Keratinocyte (primary cell): ENCODE measurements at regions not wholly inside any gene's neighbourhood (a gene's known extent, or its start where the extent isn't known, plus 50 kb on each side); places are given as distances from the start of the nearest gene placed in this dataset.

Experiments used
- DNase-seq: peaks from one replicate; pipeline ENCODE4 v3.0.0-alpha.2; 2011; ENCODE audit warnings: low read depth, missing footprints, low spot score
- FAIRE-seq: peaks from 2 replicates; lab custom pipeline; 2011; peaks lifted over from hg19 to GRCh38; lab: Jason Lieb, UNC
- H2AFZ ChIP-seq: 2 replicates; pipeline ENCODE4 v1.6.0; 2012; ENCODE audit warnings: low read length, control low read depth, inconsistent platforms; ENCODE audit not compliant: control insufficient read depth
- H3K27ac ChIP-seq: 2 replicates; pipeline ENCODE4 v1.5.1; 2011; ENCODE audit warnings: low read length; ENCODE audit not compliant: control insufficient read depth, insufficient read depth
- H3K27me3 ChIP-seq: 3 replicates; pipeline ENCODE4 v1.6.0; 2011; ENCODE audit warnings: low read length; ENCODE audit not compliant: control insufficient read depth, insufficient read depth; ENCODE audit errors: extremely low read depth
- H3K36me3 ChIP-seq, 2 experiments: 2 replicates in 1 of 2; 3 replicates in 1 of 2; pipeline ENCODE4 v1.5.1; 2011; ENCODE audit warnings: low read length in 2 of 2, mild to moderate bottlenecking in 1 of 2; ENCODE audit not compliant: control insufficient read depth in 2 of 2, insufficient read depth in 2 of 2; ENCODE audit errors: extremely low read depth in 1 of 2
- H3K4me1 ChIP-seq: 3 replicates; pipeline ENCODE4 v1.5.1; 2011; ENCODE audit warnings: low read length; ENCODE audit not compliant: control insufficient read depth, insufficient read depth; ENCODE audit errors: extremely low read depth
- H3K4me2 ChIP-seq: 3 replicates; pipeline ENCODE4 v1.6.0; 2011; ENCODE audit warnings: low read depth, low read length; ENCODE audit not compliant: control insufficient read depth, insufficient read depth; ENCODE audit errors: extremely low read depth
- H3K4me3 ChIP-seq, 3 experiments: fragments of 200-600 bp in 1 of 3; sonication (generic) in 1 of 3; 2 replicates in 2 of 3; 3 replicates in 1 of 3; pipeline ENCODE4 v1.5.1; 2011 to 2016; ENCODE audit warnings: low read length in 3 of 3, mild to moderate bottlenecking in 3 of 3, control low read depth in 2 of 3, inconsistent platforms in 1 of 3, low read depth in 1 of 3, mixed read lengths in 1 of 3, mixed run types in 1 of 3, moderate library complexity in 1 of 3; ENCODE audit not compliant: control insufficient read depth in 2 of 3, insufficient read depth in 2 of 3; ENCODE audit errors: extremely low read depth in 1 of 3
- H3K79me2 ChIP-seq: 2 replicates; pipeline ENCODE4 v1.6.0; 2012; ENCODE audit warnings: low read length; ENCODE audit not compliant: control insufficient read depth, insufficient read depth
- H3K9ac ChIP-seq: 3 replicates; pipeline ENCODE4 v1.6.0; 2011; ENCODE audit warnings: low read length; ENCODE audit not compliant: control insufficient read depth, insufficient read depth; ENCODE audit errors: extremely low read depth
- H3K9me1 ChIP-seq: 3 replicates; pipeline ENCODE4 v1.6.0; 2011; ENCODE audit warnings: low read length; ENCODE audit not compliant: control insufficient read depth, insufficient read depth; ENCODE audit errors: extremely low read depth
- H3K9me3 ChIP-seq: 2 replicates; pipeline ENCODE4 v1.5.1; 2012; ENCODE audit warnings: low read depth, low read length; ENCODE audit not compliant: control insufficient read depth
- H4K20me1 ChIP-seq: 3 replicates; pipeline ENCODE4 v1.6.0; 2011; ENCODE audit warnings: low read length; ENCODE audit not compliant: control insufficient read depth, insufficient read depth; ENCODE audit errors: extremely low read depth
- EZH2 ChIP-seq: IDR thresholded peaks from one replicate; pipeline ENCODE4 v1.6.1; 2012; ENCODE audit warnings: inconsistent platforms, mild to moderate bottlenecking, low read length, moderate library complexity
- dilution Hi-C: fragments of 300-500 bp; cut with MboI; formaldehyde crosslinking; loops from one replicate; pipeline ENCODE4 v1.7.0; 2020; ENCODE audit warnings: low sequenced_read_pairs; ENCODE audit not compliant: extremely low pct_ligation_motif_present
- TF ChIP-seq, protein P1 (sequence below), 3 experiments: IDR thresholded peaks in 1 of 3; conservative IDR thresholded peaks in 1 of 3; optimal IDR thresholded peaks in 1 of 3; 2 replicates in 2 of 3; 3 replicates in 1 of 3; pipeline versions ENCODE3 to v1.5.1; 2011; ENCODE audit warnings: low read length in 3 of 3, mild to moderate bottlenecking in 3 of 3, moderate library complexity in 2 of 3, control low read depth in 1 of 3, inconsistent platforms in 1 of 3; ENCODE audit not compliant: insufficient read depth in 2 of 3; ENCODE audit errors: extremely low read depth in 1 of 3

DNA sequence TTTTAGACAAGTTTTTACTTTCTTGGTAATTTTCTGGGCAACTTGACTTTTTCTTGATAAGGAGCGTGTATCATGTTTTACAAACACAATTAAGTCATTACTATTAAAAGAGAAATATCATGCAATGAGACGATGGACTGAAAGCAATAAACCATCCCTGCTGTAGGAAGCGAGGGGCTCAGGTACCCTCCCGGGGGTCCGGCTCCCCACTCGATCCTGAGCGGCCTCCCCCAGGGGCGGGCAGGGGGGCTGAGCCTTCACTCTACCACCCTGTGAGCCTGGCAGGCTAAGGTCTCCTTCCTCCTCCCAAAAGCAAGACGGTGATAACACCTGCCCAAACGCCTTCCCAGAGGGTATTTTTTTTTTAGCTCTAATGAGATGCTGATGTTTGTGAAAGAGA lies 51.8 kb upstream of the ADGRA1 start:
- Histone ChIP-seq H3K9me3 (no peaks in the 10 kb centered on the region), H4K20me1 (no peaks in the 10 kb centered on the region), H3K27ac (no peak overlapping the region), H3K9me1 (no peaks in the 10 kb centered on the region), H3K27me3 (peaks cover 28% of the 10 kb centered on the region), H3K79me2 (no peaks in the 10 kb centered on the region), H3K4me2 (no peak overlapping the region), H3K4me3 (no peak overlapping the region), H3K36me3 (no peaks in the 10 kb centered on the region), H3K9ac (no peak overlapping the region), H3K4me1 (no peaks in the 10 kb centered on the region), H2AFZ (no peak overlapping the region)
- TF ChIP-seq EZH2 = no peak
- TF ChIP-seq, protein P1, sequence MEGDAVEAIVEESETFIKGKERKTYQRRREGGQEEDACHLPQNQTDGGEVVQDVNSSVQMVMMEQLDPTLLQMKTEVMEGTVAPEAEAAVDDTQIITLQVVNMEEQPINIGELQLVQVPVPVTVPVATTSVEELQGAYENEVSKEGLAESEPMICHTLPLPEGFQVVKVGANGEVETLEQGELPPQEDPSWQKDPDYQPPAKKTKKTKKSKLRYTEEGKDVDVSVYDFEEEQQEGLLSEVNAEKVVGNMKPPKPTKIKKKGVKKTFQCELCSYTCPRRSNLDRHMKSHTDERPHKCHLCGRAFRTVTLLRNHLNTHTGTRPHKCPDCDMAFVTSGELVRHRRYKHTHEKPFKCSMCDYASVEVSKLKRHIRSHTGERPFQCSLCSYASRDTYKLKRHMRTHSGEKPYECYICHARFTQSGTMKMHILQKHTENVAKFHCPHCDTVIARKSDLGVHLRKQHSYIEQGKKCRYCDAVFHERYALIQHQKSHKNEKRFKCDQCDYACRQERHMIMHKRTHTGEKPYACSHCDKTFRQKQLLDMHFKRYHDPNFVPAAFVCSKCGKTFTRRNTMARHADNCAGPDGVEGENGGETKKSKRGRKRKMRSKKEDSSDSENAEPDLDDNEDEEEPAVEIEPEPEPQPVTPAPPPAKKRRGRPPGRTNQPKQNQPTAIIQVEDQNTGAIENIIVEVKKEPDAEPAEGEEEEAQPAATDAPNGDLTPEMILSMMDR (optimal IDR thresholded peaks at IDR 0.05 in 1 of 3, IDR thresholded peaks at IDR 0.05 in 1 of 3, conservative IDR thresholded peaks at IDR 0.05 in 1 of 3; ENCODE audit: extremely low read depth in 1 of 3, insufficient read depth in 2 of 3, low read length in 3 of 3) = no peak
- FAIRE-seq = no peak
- DNase-seq = no peak
- dilution Hi-C loops = no loop called here

DNA sequence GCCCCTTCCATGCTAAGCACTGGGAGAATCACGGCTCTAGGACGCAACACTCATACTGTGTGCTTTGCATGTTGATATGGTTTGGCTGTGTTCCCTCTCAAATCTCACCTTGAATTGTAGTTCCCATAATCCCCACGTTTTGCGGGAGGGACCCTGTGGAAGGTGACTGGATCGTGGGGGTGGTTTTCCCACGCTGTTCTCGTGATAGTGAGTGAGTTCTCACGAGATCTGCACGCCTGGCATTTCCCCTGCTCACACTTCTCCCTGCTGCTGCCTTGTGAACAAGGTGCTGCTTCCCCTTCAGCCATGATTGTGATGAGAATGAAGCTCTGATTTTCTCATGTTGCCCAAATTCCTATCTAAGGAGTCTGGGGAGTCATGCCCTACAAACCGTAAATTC lies 53.0 kb upstream of the ADGRA1 start:
- DNase-seq = no peak

More for the DNA sequence above, 53.0 kb upstream of the ADGRA1 start:
- dilution Hi-C loops = no loop called here
- H3K27ac ChIP-seq = no peak overlapping the region
- H3K9me3 ChIP-seq = no peaks in the 10 kb centered on the region
- H3K79me2 ChIP-seq = no peaks in the 10 kb centered on the region
- H3K36me3 ChIP-seq = no peaks in the 10 kb centered on the region
- H3K4me1 ChIP-seq = no peaks in the 10 kb centered on the region
- H4K20me1 ChIP-seq = no peaks in the 10 kb centered on the region
- H3K4me2 ChIP-seq = no peak overlapping the region
- TF ChIP-seq EZH2 = no peak
- TF ChIP-seq, protein P1 (optimal IDR thresholded peaks at IDR 0.05 in 1 of 3, IDR thresholded peaks at IDR 0.05 in 1 of 3, conservative IDR thresholded peaks at IDR 0.05 in 1 of 3; ENCODE audit: extremely low read depth in 1 of 3, insufficient read depth in 2 of 3, low read length in 3 of 3) = no peak
- H2AFZ ChIP-seq = no peak overlapping the region
- H3K9me1 ChIP-seq = no peaks in the 10 kb centered on the region
- no peak overlapping the region for H3K4me3 ChIP-seq
- H3K27me3 ChIP-seq = peaks cover 30% of the 10 kb centered on the region
- H3K9ac ChIP-seq = no peak overlapping the region
- FAIRE-seq = no peak
